ENCODE measurements at regions not wholly inside any gene's neighbourhood (a gene's known extent, or its start where the extent isn't known, plus 50 kb on each side); places are given as distances from the start of the nearest gene placed in this dataset.
A peak's percentile ranks its signal among the peaks of the same experiment; 100 is the strongest.

DNA sequence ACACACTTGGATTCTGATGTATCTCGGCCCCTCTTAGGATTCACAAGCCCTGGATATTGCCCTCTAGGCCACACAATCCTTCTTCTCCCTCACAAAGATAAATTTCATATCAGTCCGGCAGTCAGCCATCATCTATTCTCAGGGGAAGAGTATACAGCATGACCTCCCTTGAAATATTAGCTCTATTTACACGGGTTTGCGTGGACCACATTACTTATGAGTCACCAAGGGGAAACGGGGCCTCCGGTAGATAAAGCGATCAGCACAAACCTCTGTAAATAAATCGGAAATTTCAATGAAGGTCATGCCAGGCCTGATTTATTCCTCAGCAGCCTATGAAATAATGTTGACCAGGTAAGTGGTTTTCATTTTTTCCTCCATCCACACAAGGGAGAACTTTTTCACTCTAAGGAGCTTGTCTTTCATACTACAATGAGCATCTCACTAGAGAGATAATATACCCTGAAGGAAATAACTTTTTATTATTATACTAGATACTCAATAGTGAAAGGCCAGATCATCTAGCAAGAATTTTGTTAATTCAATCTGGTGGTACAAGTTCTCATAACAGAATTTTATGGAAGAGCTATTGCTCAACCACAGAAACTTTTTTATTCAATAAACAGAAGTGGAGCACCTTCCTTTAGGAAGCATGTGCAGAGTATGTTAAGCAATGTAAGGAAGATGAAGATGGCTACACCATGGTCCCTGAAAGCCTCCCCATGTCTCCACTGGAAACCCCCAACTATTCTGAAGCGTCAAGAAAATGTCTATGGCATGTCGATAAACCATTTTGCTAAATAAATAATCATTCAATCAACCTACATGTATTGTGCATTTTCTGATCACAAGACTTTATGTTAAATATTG is 125.2 kb upstream of the PIK3C3 start:
- DNase-seq (ENCODE audit: low spot score) = no peak

DNA sequence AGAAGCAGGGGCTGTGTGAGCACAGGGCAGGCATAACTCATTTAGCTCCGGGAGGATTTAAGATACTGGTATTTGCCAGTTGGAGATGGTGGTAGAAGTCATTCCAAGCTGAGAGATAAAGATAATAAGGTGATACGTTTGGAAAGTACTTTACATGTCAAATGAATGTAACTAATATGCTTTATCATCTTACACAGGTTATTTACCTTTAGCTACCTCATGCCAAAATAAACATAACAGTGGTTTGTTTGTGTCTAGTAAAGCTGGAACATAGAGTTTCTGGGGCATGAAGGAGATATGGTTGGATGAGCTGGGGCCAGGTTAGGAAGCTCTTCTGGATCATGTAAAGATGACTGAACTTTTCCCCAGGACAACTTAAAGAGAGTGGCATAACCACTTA is 126.9 kb upstream of the PIK3C3 start:
- no peak for DNase-seq (ENCODE audit: low spot score)

DNA sequence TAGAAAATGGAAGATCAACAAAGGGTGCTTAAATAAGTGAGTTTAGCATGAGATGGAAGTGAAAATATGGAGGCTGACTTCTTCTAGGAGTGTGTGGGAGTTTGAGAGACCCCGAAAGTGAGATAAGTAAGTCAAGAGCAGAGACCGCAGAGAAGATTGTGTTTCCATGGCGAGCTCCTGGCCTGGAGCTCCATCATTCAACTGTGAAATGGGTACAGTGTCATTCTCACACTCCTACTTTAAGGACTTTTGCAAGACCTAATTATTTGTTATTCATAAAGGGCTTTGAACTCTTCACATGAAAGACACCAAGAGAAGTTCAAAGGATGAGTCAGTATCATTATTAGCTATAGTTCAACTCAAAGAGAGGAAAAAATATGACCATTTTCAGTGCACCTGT is 134.2 kb upstream of the PIK3C3 start:
- no peak for DNase-seq (ENCODE audit: low spot score)

DNA sequence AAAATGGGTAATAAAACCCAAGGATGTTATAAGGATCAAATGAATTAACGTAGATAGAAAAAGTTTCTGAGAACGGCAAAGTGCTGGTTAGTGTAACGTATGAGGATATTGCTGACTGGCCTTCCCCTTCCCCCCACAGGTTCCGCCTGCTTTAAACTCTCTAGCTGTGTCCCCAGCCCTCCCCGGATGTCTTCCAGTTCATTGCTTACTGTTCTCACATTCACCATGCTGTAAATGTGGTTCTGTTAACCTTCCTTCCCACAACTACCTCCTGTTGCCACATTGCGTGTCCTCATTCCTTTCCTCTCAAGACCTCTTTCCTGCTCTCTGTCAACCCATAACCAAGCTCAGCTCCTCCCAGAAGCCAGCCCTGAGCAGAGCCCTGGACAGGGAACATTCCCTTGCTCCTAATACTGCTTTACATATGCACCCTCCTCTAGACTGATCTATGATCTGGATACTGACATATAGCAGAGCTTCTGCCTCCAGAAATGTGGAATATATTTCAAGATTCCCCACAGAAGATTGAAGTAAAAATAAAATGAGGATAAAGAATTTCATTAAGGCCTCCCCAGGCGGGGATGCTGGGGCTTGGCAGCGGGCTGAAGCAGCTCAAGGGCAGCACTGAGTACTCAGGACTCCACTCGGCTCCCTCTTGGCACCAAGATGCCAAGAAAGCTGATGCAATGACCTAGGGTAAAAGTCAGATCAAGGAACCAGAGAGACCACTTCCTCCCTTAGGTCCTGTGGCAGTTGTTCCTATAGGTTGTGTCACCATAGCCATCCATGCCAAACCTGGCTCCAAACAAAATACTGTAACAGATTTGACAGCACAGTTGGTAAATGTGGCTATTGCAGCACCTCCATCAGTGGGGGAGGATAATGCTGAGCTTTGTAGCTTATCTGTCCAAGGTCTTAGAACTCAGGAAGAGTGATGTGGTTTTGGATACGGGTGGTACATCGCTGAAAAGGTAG is 136.4 kb upstream of the PIK3C3 start:
- DNase-seq (ENCODE audit: low spot score) = no peak

DNA sequence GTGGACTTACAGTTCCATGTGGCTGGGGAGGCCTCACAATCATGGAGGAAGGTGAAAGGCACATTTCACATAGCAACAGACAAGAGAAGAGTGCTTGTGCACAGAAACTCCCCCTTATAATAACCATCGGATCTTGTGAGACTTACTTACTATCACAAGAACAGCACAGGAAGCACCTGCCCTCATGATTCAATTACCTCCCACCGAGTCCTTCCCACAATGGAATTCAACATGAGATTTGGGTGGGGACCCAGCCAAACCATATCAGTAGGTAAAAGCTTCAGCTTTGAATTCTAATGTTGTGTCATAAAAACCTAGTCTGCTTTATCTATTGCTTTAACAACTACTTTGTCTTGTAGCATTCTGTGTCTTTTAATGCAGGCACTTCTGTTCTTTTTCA is 140.4 kb upstream of the PIK3C3 start:
- no peak for DNase-seq (ENCODE audit: low spot score)

DNA sequence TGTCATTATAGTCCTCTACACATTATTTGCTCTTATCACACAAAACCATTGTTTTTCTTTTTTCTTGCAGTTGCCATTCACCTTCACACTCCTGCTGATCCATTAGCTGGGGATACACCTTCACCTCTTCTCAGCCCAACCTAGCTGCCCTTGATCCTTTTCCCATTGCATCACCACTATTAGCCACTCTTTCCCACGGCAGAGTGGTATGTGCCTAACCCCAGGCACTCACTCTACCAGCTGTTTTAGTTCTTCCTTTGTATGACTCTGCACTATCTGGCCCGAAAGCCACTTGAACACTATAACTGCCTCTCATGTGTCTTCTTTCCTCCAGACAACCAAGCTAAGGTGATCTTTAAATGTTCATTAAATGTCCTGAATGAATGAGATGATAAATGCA is 145.4 kb upstream of the PIK3C3 start:
- no peak for DNase-seq (ENCODE audit: low spot score)

DNA sequence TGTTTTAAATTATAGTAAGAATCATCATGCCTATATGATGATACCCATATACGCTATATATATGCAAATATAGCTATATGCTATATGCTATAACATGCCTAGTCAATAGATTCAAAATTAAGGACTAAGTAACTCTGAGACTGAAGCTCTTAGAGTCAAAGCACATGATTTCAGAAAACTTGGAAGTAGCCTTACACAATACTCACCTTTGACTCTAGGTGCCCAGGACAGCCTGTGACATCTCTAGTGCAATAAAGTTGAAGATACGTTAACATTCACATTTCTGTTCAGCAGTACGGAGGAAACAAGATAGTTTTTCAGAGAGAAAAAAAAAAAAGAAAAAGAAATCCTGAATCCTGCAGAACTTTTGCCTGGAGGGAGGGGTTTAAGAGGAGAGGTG is 149.7 kb upstream of the PIK3C3 start:
- DNase-seq (ENCODE audit: low spot score) = no peak

DNA sequence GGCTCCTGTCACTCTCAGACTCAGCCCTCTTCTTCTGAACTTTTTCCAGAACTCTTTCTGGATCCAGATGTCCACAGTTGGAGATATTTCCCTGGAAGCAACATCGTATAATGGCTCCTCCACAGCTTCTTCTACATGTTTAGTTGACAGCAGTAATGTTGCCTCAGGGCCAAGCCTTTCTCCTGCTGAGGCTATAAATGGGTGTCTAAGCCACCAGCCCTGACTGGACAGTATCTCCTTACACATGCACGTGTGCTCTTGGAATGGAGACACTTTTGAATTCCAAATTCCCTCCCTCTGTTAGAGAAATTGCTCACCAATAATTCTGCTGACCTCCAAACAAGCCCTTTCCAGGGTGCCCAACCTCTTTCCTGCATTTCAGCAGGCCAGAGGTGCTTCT is 156.2 kb upstream of the PIK3C3 start:
- no peak for DNase-seq (ENCODE audit: low spot score)

DNA sequence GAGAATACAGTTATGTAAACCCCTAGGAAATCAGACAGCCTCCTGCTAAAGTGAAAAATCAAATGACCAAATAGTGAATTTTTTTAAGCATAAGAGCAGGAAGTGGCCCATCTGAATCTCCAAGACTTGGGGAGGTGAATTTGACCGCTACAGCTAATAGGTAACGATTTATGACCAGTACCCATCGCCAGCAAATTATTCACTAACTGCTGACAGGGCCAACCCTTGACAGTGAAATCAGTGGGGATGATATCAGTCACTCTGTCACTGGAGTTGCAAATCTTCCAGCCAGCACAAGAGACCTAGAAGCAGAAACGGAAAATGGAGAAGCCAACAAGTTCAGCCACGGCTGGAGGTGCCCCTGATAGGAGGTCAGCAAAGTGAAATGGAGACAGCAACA is 164.3 kb upstream of the PIK3C3 start:
- DNase-seq (ENCODE audit: low spot score) = no peak

DNA sequence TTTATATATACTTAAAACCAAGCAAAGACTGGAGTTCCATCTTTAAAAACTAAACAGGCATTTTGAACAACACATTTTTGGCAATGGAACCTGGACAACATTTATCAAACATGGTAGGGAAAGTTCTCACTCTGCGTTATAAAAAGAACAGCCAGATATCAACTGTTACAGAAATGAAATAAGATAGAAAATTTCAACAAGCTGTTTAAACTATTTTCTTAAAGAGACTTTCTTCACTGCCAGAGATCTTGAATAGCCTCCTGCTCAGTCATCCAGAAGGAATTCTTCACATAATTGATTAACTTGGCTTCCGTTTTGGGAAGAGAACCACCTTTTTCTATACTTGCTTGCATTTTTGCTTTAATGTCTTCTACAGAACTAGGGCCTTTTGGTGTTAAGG is 166.0 kb upstream of the PIK3C3 start:
- no peak for DNase-seq (ENCODE audit: low spot score)

DNA sequence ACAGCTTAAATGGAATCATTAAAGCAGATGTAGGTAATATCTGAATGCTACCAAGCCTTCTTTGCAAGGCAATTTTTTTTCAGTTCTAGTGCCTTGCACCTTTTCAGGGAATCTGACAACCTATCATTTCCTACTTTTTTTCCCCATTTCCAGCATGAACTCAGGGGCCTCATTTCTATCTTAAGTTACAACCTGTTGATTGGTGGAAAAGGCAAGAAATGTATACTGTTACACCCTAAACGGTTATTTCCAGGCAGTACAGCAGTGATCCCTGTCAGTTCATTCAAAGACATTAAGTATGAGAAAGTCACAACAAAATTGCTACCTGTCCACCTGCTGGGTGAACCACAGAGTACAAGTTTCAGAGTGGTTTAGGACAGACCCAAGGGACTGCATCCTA is 171.2 kb upstream of the PIK3C3 start:
- DNase-seq (ENCODE audit: low spot score) = no peak

DNA sequence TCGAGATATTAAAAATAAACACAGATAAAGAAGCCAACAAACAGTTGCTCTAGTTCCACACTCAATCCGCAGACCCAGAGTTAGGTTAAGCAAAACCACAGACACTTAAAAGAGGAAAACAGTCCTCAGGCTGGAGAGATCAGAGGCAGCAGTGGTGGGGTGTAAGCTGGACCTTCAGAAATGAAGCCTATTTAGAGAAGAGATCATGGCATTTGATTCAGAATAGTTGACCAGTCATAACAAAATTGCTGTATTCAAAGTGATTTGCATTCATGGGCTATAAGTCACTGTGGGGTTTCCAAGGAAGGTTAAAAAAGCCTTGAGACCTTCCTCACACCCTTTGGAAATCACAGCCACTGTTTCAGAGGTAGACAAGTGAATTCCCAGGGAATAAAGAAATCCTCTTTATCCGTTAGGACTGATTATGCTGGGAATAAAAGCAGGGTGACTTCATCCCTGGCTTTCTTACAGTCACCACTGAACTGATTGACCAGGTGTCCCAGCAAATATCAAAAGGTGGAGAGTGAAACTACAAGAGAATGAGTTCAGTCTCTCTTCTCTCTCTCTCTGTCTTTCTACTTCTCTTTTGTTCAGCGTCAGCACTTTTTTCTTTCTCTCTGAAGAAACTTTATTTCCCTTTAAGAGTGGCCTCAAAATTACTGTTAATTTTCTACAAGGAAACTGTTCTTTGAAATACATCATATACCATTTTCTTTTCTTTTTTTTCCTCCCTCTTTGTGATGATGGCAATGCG is 171.8 kb upstream of the PIK3C3 start:
- DNase-seq (ENCODE audit: low spot score) = no peak

DNA sequence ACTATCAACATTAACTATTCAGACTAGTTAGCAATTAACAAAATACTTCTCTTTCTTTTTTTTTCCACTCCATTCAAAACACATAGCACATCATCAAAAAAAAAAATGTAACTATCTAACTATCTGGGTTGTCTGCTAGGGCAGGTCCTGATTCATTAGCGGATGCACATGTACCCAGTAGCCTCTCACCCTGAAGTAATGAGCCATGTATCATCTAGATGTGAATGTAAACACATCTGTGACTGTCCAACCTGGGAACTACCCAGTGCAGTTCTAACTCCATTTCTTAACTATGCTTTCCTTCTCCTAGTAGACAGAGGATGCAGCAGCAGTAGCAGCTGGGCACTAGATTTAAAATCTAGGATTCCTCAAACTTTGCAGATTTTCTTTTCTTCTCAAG is 183.1 kb upstream of the PIK3C3 start:
- no peak for DNase-seq (ENCODE audit: low spot score)

DNA sequence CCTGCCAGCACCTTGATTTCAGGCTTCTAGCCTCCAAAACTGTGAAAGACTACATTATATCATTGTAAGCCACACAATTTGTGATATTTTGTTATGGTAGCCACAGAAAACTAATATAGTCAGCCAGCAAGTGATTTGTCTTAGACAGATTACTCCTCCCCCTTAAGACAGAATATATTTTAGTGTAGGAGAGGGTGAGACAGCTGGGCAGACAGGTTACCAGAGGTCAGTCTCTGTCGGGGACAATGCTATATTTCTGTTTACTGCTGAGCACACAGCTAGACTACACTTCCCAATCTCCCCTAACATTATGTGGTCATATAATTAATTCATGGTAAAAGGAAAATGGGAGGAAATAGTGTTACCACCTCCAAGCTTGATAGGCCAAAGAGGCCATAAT is 185.8 kb upstream of the PIK3C3 start:
- no peak for DNase-seq (ENCODE audit: low spot score)

DNA sequence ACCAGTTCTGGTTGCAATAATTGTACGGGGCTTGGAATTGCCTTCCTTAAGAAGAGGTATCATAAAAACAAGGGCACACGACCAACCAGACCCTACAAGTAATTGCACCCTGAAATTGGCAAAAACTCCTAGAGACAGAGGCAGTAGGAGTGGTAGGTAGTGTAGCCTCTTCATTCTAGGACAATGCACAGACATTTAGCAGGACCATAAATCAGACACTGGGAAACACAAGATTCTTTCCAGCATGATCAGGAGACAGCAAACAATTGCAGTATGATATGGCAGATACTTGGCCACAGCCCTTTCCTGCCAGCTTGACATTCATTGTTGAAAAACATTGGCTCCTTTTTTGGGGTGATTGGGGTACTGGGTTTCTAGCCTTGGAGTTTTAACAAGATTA is 186.6 kb upstream of the PIK3C3 start:
- no peak for DNase-seq (ENCODE audit: low spot score)

DNA sequence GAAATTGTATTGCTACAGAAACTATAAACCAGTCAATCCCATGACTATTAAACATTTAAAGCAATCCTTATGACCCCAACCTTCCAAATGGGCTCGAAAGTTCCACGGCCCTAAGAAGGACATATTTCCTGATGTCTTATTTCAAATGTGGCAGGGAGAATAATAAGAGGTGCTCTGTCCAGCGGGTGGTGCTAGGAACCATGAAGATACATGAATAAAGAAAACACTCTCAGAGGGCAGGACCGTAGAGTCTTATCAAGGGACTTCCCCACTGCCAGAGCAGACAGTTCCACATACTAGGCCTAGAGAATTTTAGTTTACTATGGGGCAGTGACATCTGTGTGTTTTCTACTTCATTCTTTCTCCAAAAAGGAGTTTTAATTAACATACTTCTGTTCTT is 187.1 kb upstream of the PIK3C3 start:
- DNase-seq (ENCODE audit: low spot score) = peak; percentile 44

DNA sequence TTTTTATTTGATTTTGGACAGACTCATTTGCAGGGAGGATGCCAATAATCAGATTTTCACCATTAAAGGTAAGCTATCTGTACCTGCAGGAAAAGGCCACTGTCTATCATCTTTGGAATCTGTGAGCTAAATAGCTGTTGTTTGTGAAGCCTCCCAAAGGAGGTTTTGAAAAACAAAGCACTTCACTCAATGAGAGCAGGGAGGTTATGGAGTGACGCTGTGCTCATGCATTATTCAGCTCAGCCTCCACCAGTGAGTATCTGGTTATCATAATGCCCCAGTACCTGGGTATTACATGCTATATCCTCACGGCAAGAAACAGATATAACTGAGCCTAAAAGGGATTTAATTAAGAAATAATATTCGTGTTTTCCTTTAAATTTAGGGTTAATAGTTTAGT is 189.6 kb upstream of the PIK3C3 start:
- DNase-seq (ENCODE audit: low spot score) = no peak

DNA sequence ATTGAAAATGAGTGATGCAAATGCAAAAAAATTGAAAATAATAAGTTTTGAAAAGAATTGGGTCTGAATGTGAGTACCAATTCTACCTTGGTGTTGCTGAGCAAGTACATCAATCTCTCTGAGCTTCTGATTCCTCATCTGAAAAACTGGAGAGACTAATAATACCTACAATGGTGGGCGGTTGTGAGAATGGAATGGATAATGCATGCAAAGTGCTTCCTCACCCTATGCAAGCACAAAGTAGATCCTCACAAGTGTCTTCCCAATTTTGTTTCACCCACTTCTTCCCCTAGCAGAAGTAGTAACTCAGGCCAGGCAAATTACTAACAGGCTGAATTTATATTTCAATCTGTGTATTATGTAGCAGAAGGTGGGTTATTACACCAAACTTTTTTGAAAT is 191.7 kb upstream of the PIK3C3 start:
- DNase-seq (ENCODE audit: low spot score) = no peak

DNA sequence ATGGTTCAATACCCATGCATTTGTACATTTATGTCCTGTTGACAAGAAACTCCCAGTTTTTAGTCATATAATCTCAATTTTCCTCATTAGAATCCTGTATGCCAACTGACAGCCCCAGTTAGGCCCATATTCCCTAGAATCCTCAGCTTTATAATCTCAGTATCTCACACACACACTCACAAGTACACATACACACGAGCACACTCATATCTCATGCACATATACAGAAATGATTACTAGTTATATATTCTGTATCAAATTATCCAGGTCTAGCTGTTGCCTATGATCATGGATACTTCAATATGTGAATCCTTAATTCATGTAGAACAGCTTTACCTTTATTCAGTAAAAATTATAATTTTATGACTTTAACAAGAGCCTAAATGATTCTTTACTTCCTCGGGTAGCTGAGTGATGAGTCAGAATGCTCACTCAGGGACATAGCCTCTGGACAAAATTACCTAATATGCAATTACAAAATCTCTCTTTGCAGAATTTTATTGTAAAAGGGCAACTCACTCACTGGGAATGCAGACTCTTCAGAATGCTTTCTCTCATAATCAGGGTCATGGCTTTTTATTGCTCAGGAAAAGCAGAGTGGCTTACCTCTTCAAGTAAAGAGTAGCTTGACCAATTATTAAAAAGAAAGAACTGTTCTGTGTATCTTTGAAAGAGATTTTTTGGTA is 193.6 kb upstream of the PIK3C3 start:
- DNase-seq (ENCODE audit: low spot score) = no peak

DNA sequence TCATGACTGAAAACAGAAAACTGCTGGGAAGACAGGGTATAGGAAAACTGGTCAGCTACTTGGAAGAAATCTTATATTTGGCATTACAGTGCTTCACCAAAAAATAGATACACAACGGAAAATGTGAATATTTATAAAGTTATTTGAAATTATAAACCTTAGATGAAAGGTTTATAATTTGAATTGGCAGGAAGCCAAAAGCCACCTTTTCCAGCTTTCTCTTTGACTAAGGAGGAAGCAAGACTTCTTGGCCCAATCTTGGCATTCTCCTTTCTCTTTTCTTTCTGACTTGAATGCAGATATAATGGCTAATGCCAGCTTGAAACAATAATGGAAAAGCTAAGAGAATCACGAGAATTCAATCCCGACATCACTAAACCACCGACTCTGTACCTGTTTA is 196.5 kb upstream of the PIK3C3 start:
- no peak for DNase-seq (ENCODE audit: low spot score)

DNA sequence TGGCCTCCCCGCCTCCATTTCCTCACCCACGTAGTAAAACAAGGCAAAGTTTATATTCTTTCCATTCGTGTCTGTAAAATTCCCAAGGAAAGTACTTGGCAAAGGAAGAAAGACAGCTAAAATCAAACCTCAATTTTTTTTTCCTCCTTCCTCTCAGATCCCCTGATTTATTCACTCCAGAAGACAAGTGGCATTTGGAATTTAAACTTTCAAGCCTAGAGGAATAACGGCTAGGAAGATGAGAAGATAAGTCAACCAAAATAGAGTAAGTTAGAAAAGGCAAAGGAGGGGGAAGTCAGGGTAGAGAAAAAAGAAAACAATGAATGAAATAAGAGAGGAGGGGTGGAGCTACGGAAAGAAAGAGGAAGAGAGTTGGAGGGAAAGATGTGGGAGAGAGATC is 198.9 kb upstream of the PIK3C3 start:
- DNase-seq (ENCODE audit: low spot score) = no peak

DNA sequence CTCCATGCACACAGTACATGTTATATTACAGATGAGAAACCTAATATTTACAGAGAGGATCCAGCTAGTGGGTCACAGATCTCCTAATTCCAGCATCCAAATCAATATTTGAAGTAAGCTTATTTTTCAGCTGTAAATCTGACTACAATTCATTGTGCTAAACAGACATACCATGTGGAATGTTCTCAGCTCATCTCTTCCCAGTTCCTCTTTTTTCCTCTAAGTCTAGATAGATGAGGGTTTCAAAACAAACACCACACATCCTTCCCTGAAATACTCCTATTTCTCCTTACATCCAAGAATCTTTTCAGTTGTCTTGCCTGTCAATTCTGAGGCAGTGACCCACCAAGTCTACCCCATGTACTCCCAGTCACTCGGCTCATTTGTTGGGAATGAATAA is 200.7 kb upstream of the PIK3C3 start:
- DNase-seq (ENCODE audit: low spot score) = no peak
